ENCODE measurements at regions not wholly inside any gene's neighbourhood (a gene's known extent, or its start where the extent isn't known, plus 50 kb on each side); places are given as distances from the start of the nearest gene placed in this dataset.
"Not testable (repeated sequence)": the region's sequence is repeated elsewhere in the genome, so short reads cannot be mapped to it uniquely, and the experiment has no call there.

- Histone ChIP-seq H3K27ac (ENCODE audit: low read depth, low read length) (no peak overlapping the region), H3K9ac (ENCODE audit: low read length) (no peak overlapping the region), H3K27me3 (ENCODE audit: control insufficient read depth, insufficient read depth, low read length) (no peaks in the 10 kb centered on the region), H3K4me1 (ENCODE audit: control insufficient read depth, insufficient read depth, low read length) (no peaks in the 10 kb centered on the region), H3K4me3 (ENCODE audit: low read length) (no peak overlapping the region), H3K36me3 (ENCODE audit: control insufficient read depth, insufficient read depth, low read length) (no peaks in the 10 kb centered on the region)
Observed at GRCh38 chr5:57650360-57651069, 167.9 kb upstream of the ACTBL2 start.

GRCh38 chr5:57642698-57643097 is 160.1 kb upstream of the ACTBL2 start:
- Histone ChIP-seq H3K27me3 (ENCODE audit: control insufficient read depth, insufficient read depth, low read length) (no peaks in the 10 kb centered on the region), H3K4me1 (ENCODE audit: control insufficient read depth, insufficient read depth, low read length) (no peaks in the 10 kb centered on the region), H3K36me3 (ENCODE audit: control insufficient read depth, insufficient read depth, low read length) (no peaks in the 10 kb centered on the region), H3K9ac (ENCODE audit: low read length) (no peak overlapping the region), H3K27ac (ENCODE audit: low read depth, low read length) (no peak overlapping the region), H3K4me3 (ENCODE audit: low read length) (no peak overlapping the region)

GRCh38 chr5:57642066-57642465 is 159.5 kb upstream of the ACTBL2 start:
- Histone ChIP-seq H3K9ac (ENCODE audit: low read length) (no peak overlapping the region), H3K4me3 (ENCODE audit: low read length) (no peak overlapping the region), H3K27me3 (ENCODE audit: control insufficient read depth, insufficient read depth, low read length) (no peaks in the 10 kb centered on the region), H3K4me1 (ENCODE audit: control insufficient read depth, insufficient read depth, low read length) (no peaks in the 10 kb centered on the region), H3K36me3 (ENCODE audit: control insufficient read depth, insufficient read depth, low read length) (no peaks in the 10 kb centered on the region), H3K27ac (ENCODE audit: low read depth, low read length) (no peak overlapping the region)

GRCh38 chr5:57635146-57635777 is 152.7 kb upstream of the ACTBL2 start:
- Histone ChIP-seq H3K4me1 (ENCODE audit: control insufficient read depth, insufficient read depth, low read length) (no peaks in the 10 kb centered on the region), H3K36me3 (ENCODE audit: control insufficient read depth, insufficient read depth, low read length) (no peaks in the 10 kb centered on the region), H3K27me3 (ENCODE audit: control insufficient read depth, insufficient read depth, low read length) (no peaks in the 10 kb centered on the region), H3K27ac (ENCODE audit: low read depth, low read length) (no peak overlapping the region), H3K9ac (ENCODE audit: low read length) (no peak overlapping the region), H3K4me3 (ENCODE audit: low read length) (no peak overlapping the region)

- Histone ChIP-seq H3K36me3 (ENCODE audit: control insufficient read depth, insufficient read depth, low read length) (no peaks in the 10 kb centered on the region), H3K9ac (ENCODE audit: low read length) (no peak overlapping the region), H3K4me1 (ENCODE audit: control insufficient read depth, insufficient read depth, low read length) (no peaks in the 10 kb centered on the region), H3K27ac (ENCODE audit: low read depth, low read length) (no peak overlapping the region), H3K4me3 (ENCODE audit: low read length) (no peak overlapping the region), H3K27me3 (ENCODE audit: control insufficient read depth, insufficient read depth, low read length) (no peaks in the 10 kb centered on the region)
Observed at GRCh38 chr5:57632937-57633336, 150.3 kb upstream of the ACTBL2 start.

- not testable (repeated sequence) for H3K4me3 ChIP-seq (ENCODE audit: low read length); H3K27ac ChIP-seq (ENCODE audit: low read depth, low read length); H3K9ac ChIP-seq (ENCODE audit: low read length); H3K4me1 ChIP-seq (ENCODE audit: control insufficient read depth, insufficient read depth, low read length); H3K27me3 ChIP-seq (ENCODE audit: control insufficient read depth, insufficient read depth, low read length); H3K36me3 ChIP-seq (ENCODE audit: control insufficient read depth, insufficient read depth, low read length)
Observed at GRCh38 chr5:57631139-57631538, 148.5 kb upstream of the ACTBL2 start.

GRCh38 chr5:57627661-57628060 is 145.1 kb upstream of the ACTBL2 start:
- no peak overlapping the region for H3K4me3 ChIP-seq (ENCODE audit: low read length)
- no peaks in the 10 kb centered on the region for H3K4me1 ChIP-seq (ENCODE audit: control insufficient read depth, insufficient read depth, low read length)
- H3K27ac ChIP-seq (ENCODE audit: low read depth, low read length), result no peak overlapping the region
- H3K9ac ChIP-seq (ENCODE audit: low read length), result no peak overlapping the region
- H3K36me3 ChIP-seq (ENCODE audit: control insufficient read depth, insufficient read depth, low read length), result no peaks in the 10 kb centered on the region
- no peaks in the 10 kb centered on the region for H3K27me3 ChIP-seq (ENCODE audit: control insufficient read depth, insufficient read depth, low read length)

GRCh38 chr5:57626703-57627102 is 144.1 kb upstream of the ACTBL2 start:
- no peaks in the 10 kb centered on the region for H3K36me3 ChIP-seq (ENCODE audit: control insufficient read depth, insufficient read depth, low read length)
- no peak overlapping the region for H3K27ac ChIP-seq (ENCODE audit: low read depth, low read length)
- H3K27me3 ChIP-seq (ENCODE audit: control insufficient read depth, insufficient read depth, low read length), result no peaks in the 10 kb centered on the region
- no peaks in the 10 kb centered on the region for H3K4me1 ChIP-seq (ENCODE audit: control insufficient read depth, insufficient read depth, low read length)
- H3K9ac ChIP-seq (ENCODE audit: low read length), result no peak overlapping the region
- H3K4me3 ChIP-seq (ENCODE audit: low read length), result no peak overlapping the region

- Histone ChIP-seq H3K27me3 (ENCODE audit: control insufficient read depth, insufficient read depth, low read length) (no peaks in the 10 kb centered on the region), H3K9ac (ENCODE audit: low read length) (no peak overlapping the region), H3K36me3 (ENCODE audit: control insufficient read depth, insufficient read depth, low read length) (no peaks in the 10 kb centered on the region), H3K4me3 (ENCODE audit: low read length) (no peak overlapping the region), H3K27ac (ENCODE audit: low read depth, low read length) (no peak overlapping the region), H3K4me1 (ENCODE audit: control insufficient read depth, insufficient read depth, low read length) (no peaks in the 10 kb centered on the region)
Observed at GRCh38 chr5:57621624-57622023, 139.0 kb upstream of the ACTBL2 start.

GRCh38 chr5:57618767-57619381 is 136.3 kb upstream of the ACTBL2 start:
- Histone ChIP-seq H3K36me3 (ENCODE audit: control insufficient read depth, insufficient read depth, low read length) (no peaks in the 10 kb centered on the region), H3K4me1 (ENCODE audit: control insufficient read depth, insufficient read depth, low read length) (no peaks in the 10 kb centered on the region), H3K27me3 (ENCODE audit: control insufficient read depth, insufficient read depth, low read length) (no peaks in the 10 kb centered on the region), H3K27ac (ENCODE audit: low read depth, low read length) (no peak overlapping the region), H3K4me3 (ENCODE audit: low read length) (no peak overlapping the region), H3K9ac (ENCODE audit: low read length) (no peak overlapping the region)

- no peak overlapping the region for H3K4me3 ChIP-seq (ENCODE audit: low read length)
- no peaks in the 10 kb centered on the region for H3K36me3 ChIP-seq (ENCODE audit: control insufficient read depth, insufficient read depth, low read length)
- no peak overlapping the region for H3K9ac ChIP-seq (ENCODE audit: low read length)
- H3K4me1 ChIP-seq (ENCODE audit: control insufficient read depth, insufficient read depth, low read length), result no peaks in the 10 kb centered on the region
- no peaks in the 10 kb centered on the region for H3K27me3 ChIP-seq (ENCODE audit: control insufficient read depth, insufficient read depth, low read length)
- H3K27ac ChIP-seq (ENCODE audit: low read depth, low read length), result no peak overlapping the region
Observed at GRCh38 chr5:57613741-57614140, 131.1 kb upstream of the ACTBL2 start.

GRCh38 chr5:57611177-57611576 is 128.6 kb upstream of the ACTBL2 start:
- no peak overlapping the region for H3K27ac ChIP-seq (ENCODE audit: low read depth, low read length)
- H3K36me3 ChIP-seq (ENCODE audit: control insufficient read depth, insufficient read depth, low read length), result no peaks in the 10 kb centered on the region
- no peak overlapping the region for H3K9ac ChIP-seq (ENCODE audit: low read length)
- H3K4me3 ChIP-seq (ENCODE audit: low read length), result no peak overlapping the region
- no peaks in the 10 kb centered on the region for H3K27me3 ChIP-seq (ENCODE audit: control insufficient read depth, insufficient read depth, low read length)
- H3K4me1 ChIP-seq (ENCODE audit: control insufficient read depth, insufficient read depth, low read length), result no peaks in the 10 kb centered on the region

GRCh38 chr5:57608542-57608941 is 125.9 kb upstream of the ACTBL2 start:
- Histone ChIP-seq H3K27ac (ENCODE audit: low read depth, low read length) (no peak overlapping the region), H3K9ac (ENCODE audit: low read length) (no peak overlapping the region), H3K27me3 (ENCODE audit: control insufficient read depth, insufficient read depth, low read length) (no peaks in the 10 kb centered on the region), H3K4me1 (ENCODE audit: control insufficient read depth, insufficient read depth, low read length) (no peaks in the 10 kb centered on the region), H3K36me3 (ENCODE audit: control insufficient read depth, insufficient read depth, low read length) (no peaks in the 10 kb centered on the region), H3K4me3 (ENCODE audit: low read length) (no peak overlapping the region)
